OCI-LY7 (cell line): ENCODE measurements at regions not wholly inside any gene's neighbourhood (a gene's known extent, or its start where the extent isn't known, plus 50 kb on each side); places are given as distances from the start of the nearest gene placed in this dataset.
"Not testable (repeated sequence)": the region's sequence is repeated elsewhere in the genome, so short reads cannot be mapped to it uniquely, and the experiment has no call there.

Experiments used
- BruUV-seq: library from RNA; stranded (reverse); fragments of 400-500 nt; replicated peaks from 2 replicates; lab custom pipeline; 2021; lab: Mats Ljungman, UMichigan
- CTCF ChIA-PET: fragments of 300-600 bp; sonication (Branson Sonifier 250); formaldehyde crosslinking; loops from one replicate; lab custom pipeline; 2022; ENCODE audit warnings: antibody characterized with exemption; ENCODE audit not compliant: unreplicated experiment; lab: Charles Lee
- POLR2A ChIA-PET: fragments of 300-600 bp; sonication (Branson Sonifier 250); formaldehyde crosslinking; loops from one replicate; lab custom pipeline; 2022; ENCODE audit warnings: antibody characterized with exemption; lab: Charles Lee
- DNase-seq: peaks from one replicate; pipeline ENCODE4 v3.0.0-alpha.2; 2015; ENCODE audit warnings: low spot score
- H2AFZ ChIP-seq: fragments of 200-600 bp; sonication (generic), shearing (Covaris generic); 2 replicates; pipeline ENCODE4 v1.6.1; 2014; ENCODE audit warnings: mild to moderate bottlenecking, antibody characterized with exemption, low read length, moderate library complexity
- H3K27ac ChIP-seq: fragments of 200-600 bp; sonication (generic); 2 replicates; pipeline ENCODE4 v1.5.1; 2014; ENCODE audit warnings: mixed run types, low read depth, mild to moderate bottlenecking, moderate library complexity, low read length, inconsistent platforms; ENCODE audit not compliant: poor library complexity, severe bottlenecking
- H3K36me3 ChIP-seq: fragments of 200-600 bp; sonication (generic); 2 replicates; pipeline ENCODE4 v1.6.1; 2014; ENCODE audit warnings: mild to moderate bottlenecking, antibody characterized with exemption, low read length, moderate library complexity, mixed read lengths; ENCODE audit not compliant: insufficient read depth
- H3K4me1 ChIP-seq: fragments of 200-600 bp; sonication (generic); 2 replicates; pipeline ENCODE4 v1.5.1; 2014; ENCODE audit warnings: mild to moderate bottlenecking, low read length; ENCODE audit not compliant: insufficient read depth, poor library complexity, severe bottlenecking
- H3K4me2 ChIP-seq: fragments of 200-600 bp; sonication (generic); 2 replicates; pipeline ENCODE4 v1.6.1; 2014; ENCODE audit warnings: mild to moderate bottlenecking, low read length
- H3K4me3 ChIP-seq: fragments of 200-600 bp; sonication (generic); 2 replicates; pipeline ENCODE4 v1.5.1; 2014; ENCODE audit warnings: mild to moderate bottlenecking, low read depth, low read length; ENCODE audit not compliant: poor library complexity, severe bottlenecking
- H3K79me2 ChIP-seq: fragments of 200-600 bp; sonication (generic); 2 replicates; pipeline ENCODE4 v1.6.1; 2016; ENCODE audit warnings: low read depth, mild to moderate bottlenecking, low read length, moderate library complexity, mixed read lengths; ENCODE audit not compliant: insufficient read depth
- H3K9me2 ChIP-seq: fragments of 200-600 bp; sonication (generic); 2 replicates; pipeline ENCODE4 v1.6.1; 2016; ENCODE audit warnings: mild to moderate bottlenecking, low read length, mixed read lengths; ENCODE audit not compliant: insufficient read depth
- H3K9me3 ChIP-seq: fragments of 200-600 bp; sonication (generic); 2 replicates; pipeline ENCODE4 v1.6.1; 2014; ENCODE audit warnings: mild to moderate bottlenecking, mixed run types, low read length, mixed read lengths
- H4K20me1 ChIP-seq: fragments of 200-600 bp; sonication (generic); 2 replicates; pipeline ENCODE4 v1.6.1; 2014; ENCODE audit warnings: mild to moderate bottlenecking, antibody characterized with exemption, low read length, moderate library complexity, mixed read lengths; ENCODE audit not compliant: insufficient read depth
- CTCF ChIP-seq: fragments of 200-600 bp; sonication (generic); conservative IDR thresholded peaks from 2 replicates; pipeline ENCODE4 v1.5.1; 2014; ENCODE audit warnings: mild to moderate bottlenecking, antibody characterized with exemption, low read length, moderate library complexity, mixed read lengths
- EZH2phosphoT487 ChIP-seq: fragments of 200-600 bp; sonication (generic); IDR thresholded peaks from 2 replicates; pipeline ENCODE4 v1.6.1; 2018; ENCODE audit warnings: low read depth, borderline replicate concordance, mild to moderate bottlenecking, mixed run types, antibody characterized with exemption, low read length, moderate library complexity, mixed read lengths
- intact Hi-C: fragments of 100-400 bp; cut with micrococcal nuclease; formaldehyde crosslinking; loops from one replicate; pipeline ENCODE4 v1.10.0; 2022; ENCODE audit not compliant: unreplicated experiment

DNA sequence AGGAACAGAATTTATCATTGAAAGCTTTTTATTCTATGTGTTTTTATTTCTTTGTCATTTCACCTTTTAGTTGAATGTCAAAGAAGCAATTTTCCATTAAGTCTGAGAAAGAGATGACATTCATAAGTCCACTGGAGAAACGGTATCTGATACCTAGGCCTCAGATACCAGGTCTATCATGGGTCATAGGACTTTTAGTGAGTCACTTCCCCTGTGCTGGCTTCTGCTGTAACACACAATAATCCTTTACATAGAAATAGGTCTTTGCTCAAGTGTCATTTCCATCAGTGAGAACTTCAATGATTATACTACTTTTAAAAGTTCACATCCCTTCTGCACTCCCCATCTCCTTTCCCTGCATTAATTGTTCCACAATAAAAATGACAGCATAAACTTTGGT is 125.5 kb upstream of the ARMCX2 start:
- Histone ChIP-seq H3K4me1 (no peaks in the 10 kb centered on the region), H3K79me2 (no peaks in the 10 kb centered on the region), H4K20me1 (no peaks in the 10 kb centered on the region), H2AFZ (no peak overlapping the region), H3K4me3 (no peak overlapping the region), H3K4me2 (no peak overlapping the region), H3K9me3 (no peaks in the 10 kb centered on the region), H3K27ac (no peak overlapping the region), H3K36me3 (no peaks in the 10 kb centered on the region), H3K9me2 (no peaks in the 10 kb centered on the region)
- TF ChIP-seq CTCF = no peak
- TF ChIP-seq EZH2phosphoT487 = no peak
- DNase-seq = no peak
- no TSS peak for BruUV-seq
- ChIA-PET CTCF (no interaction called here), POLR2A (no interaction called here)
- intact Hi-C loops = no loop called here

- H2AFZ ChIP-seq, CTCF ChIA-PET, DNase-seq, H3K4me2 ChIP-seq, H3K4me3 ChIP-seq, POLR2A ChIA-PET, H3K36me3 ChIP-seq, H3K9me2 ChIP-seq, H3K27ac ChIP-seq, H4K20me1 ChIP-seq, H3K79me2 ChIP-seq, BruUV-seq, H3K9me3 ChIP-seq, intact Hi-C loops, H3K4me1 ChIP-seq: not testable (repeated sequence)
Observed at GRCh38 chrX:101780421-101780820, 120.8 kb upstream of the ARMCX2 start.

- CTCF ChIA-PET = no interaction called here
- POLR2A ChIA-PET = no interaction called here
Observed at GRCh38 chrX:101774340-101774739, 114.7 kb upstream of the ARMCX2 start.

More at GRCh38 chrX:101774340-101774739, 114.7 kb upstream of the ARMCX2 start:
- Histone ChIP-seq H3K4me3 (no peak overlapping the region), H2AFZ (no peak overlapping the region), H3K36me3 (no peaks in the 10 kb centered on the region), H3K27ac (no peak overlapping the region), H3K9me2 (no peaks in the 10 kb centered on the region), H3K4me1 (no peaks in the 10 kb centered on the region), H3K9me3 (no peaks in the 10 kb centered on the region), H3K79me2 (no peaks in the 10 kb centered on the region), H3K4me2 (no peak overlapping the region), H4K20me1 (no peaks in the 10 kb centered on the region)
- intact Hi-C loops = no loop called here
- no TSS peak for BruUV-seq
- DNase-seq = no peak
- no peak for TF ChIP-seq EZH2phosphoT487
- TF ChIP-seq CTCF = no peak
